ENCODE measurements at regions not wholly inside any gene's neighbourhood (a gene's known extent, or its start where the extent isn't known, plus 50 kb on each side); places are given as distances from the start of the nearest gene placed in this dataset.

DNA sequence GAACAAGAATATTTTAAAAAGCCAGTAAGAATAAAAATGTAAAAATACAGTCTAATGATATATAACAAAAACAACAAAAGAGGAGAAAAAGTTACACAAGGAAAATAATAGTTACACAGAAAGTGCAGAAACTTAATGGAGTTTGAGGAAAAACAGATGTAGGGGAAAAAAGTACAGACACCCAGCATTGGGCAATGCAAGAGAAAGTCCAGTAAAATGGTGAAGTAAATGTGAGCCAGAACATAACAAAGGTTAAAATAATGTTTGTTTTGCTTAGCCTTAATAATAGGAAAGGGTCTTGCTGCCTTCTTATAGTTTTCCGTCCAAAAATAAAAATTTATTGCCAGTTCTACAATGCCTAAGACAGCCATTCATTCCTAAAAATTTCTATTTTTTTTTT lies 364.2 kb downstream of the NNT start:
- Histone ChIP-seq H3K14ac (ENCODE audit: insufficient read depth, low read length) (no peak overlapping the region), H3K4me2 (ENCODE audit: insufficient read depth, insufficient read length, low read length) (no peak overlapping the region), H3K18ac (ENCODE audit: insufficient read length, low read depth, low read length) (no peak overlapping the region), H3K23me2 (ENCODE audit: insufficient read length, low read depth, low read length, poor library complexity, severe bottlenecking) (no peaks in the 10 kb centered on the region), H4K8ac (replicated peaks; ENCODE audit: insufficient read length, low read depth, low read length) (no peak overlapping the region), H4K20me1 (ENCODE audit: control insufficient read depth, insufficient read depth, insufficient read length) (no peaks in the 10 kb centered on the region), H4K5ac (ENCODE audit: insufficient read length, low read depth, low read length) (no peak overlapping the region), H3K79me2 (ENCODE audit: insufficient read depth, low read length) (no peaks in the 10 kb centered on the region), H3K23ac (ENCODE audit: insufficient read length, low read depth, low read length) (no peak overlapping the region), H2AK5ac (ENCODE audit: insufficient read length, low read length) (no peak overlapping the region), H3K79me1 (ENCODE audit: insufficient read depth, low read depth, low read length, poor library complexity, severe bottlenecking) (no peaks in the 10 kb centered on the region), H2BK12ac (ENCODE audit: insufficient read length, low read depth, low read length) (no peak overlapping the region), H3K27me3 (ENCODE audit: insufficient read depth, low read length) (no peaks in the 10 kb centered on the region), H3K4me1 (ENCODE audit: insufficient read depth, low read length) (no peaks in the 10 kb centered on the region), H3K56ac (ENCODE audit: insufficient read length, low read depth, low read length) (no peak overlapping the region), H2BK15ac (ENCODE audit: low read depth, low read length) (no peak overlapping the region), H2AFZ (ENCODE audit: low read length) (no peak overlapping the region), H3K27ac (ENCODE audit: insufficient read length, low read depth, low read length) (no peak overlapping the region), H4K91ac (ENCODE audit: insufficient read length, low read depth, low read length) (no peak overlapping the region), H2BK20ac (ENCODE audit: low read depth, low read length, poor library complexity, severe bottlenecking) (no peak overlapping the region), H3K9me3 (ENCODE audit: control insufficient read depth, low read depth, low read length) (no peaks in the 10 kb centered on the region), H2BK5ac (ENCODE audit: insufficient read length, low read length) (no peak overlapping the region), H3K4ac (ENCODE audit: low read depth, low read length) (no peak overlapping the region), H3T11ph (ENCODE audit: low read length) (no peak overlapping the region), H2BK120ac (ENCODE audit: low read depth, low read length, poor library complexity, severe bottlenecking) (no peak overlapping the region), H3K9ac (ENCODE audit: extremely low read depth, insufficient read length, low read length) (no peak overlapping the region)
- peaks cover 8 to 9% of the 10 kb centered on the region in 2 experiments for H3K9me3 Mint-ChIP-seq
- no peak for DNase-seq
- H3K4me1 Mint-ChIP-seq = no peaks in the 10 kb centered on the region
- H3K27ac Mint-ChIP-seq = no peak overlapping the region
- WGBS (ENCODE audit: extremely low coverage, insufficient read length, low lambda C conversion rate) = no CpG with 5 or more reads among the region's 1 CpG
- TF ChIP-seq, protein P1, sequence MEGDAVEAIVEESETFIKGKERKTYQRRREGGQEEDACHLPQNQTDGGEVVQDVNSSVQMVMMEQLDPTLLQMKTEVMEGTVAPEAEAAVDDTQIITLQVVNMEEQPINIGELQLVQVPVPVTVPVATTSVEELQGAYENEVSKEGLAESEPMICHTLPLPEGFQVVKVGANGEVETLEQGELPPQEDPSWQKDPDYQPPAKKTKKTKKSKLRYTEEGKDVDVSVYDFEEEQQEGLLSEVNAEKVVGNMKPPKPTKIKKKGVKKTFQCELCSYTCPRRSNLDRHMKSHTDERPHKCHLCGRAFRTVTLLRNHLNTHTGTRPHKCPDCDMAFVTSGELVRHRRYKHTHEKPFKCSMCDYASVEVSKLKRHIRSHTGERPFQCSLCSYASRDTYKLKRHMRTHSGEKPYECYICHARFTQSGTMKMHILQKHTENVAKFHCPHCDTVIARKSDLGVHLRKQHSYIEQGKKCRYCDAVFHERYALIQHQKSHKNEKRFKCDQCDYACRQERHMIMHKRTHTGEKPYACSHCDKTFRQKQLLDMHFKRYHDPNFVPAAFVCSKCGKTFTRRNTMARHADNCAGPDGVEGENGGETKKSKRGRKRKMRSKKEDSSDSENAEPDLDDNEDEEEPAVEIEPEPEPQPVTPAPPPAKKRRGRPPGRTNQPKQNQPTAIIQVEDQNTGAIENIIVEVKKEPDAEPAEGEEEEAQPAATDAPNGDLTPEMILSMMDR (conservative IDR thresholded peaks at IDR 0.05) = no peak
- no peaks in the 10 kb centered on the region for H3K27me3 Mint-ChIP-seq (ENCODE audit: low read depth)
- peaks cover 0 to 2% (median 0%) of the 10 kb centered on the region in 3 experiments; a peak in 2 of 7 replicates for H3K36me3 Mint-ChIP-seq (ENCODE audit: insufficient read depth in 1 of 3, low read depth in 3 of 3)
- H3K4me3 Mint-ChIP-seq = no peak overlapping the region

Measured in H9 (cell line).